LoVo (cell line): ENCODE measurements at regions not wholly inside any gene's neighbourhood (a gene's known extent, or its start where the extent isn't known, plus 50 kb on each side); places are given as distances from the start of the nearest gene placed in this dataset.
A peak's percentile ranks its signal among the peaks of the same experiment; 100 is the strongest.
"Not testable (repeated sequence)": the region's sequence is repeated elsewhere in the genome, so short reads cannot be mapped to it uniquely, and the experiment has no call there.

Experiments
- DNase-seq: peaks from one replicate; pipeline ENCODE4 v3.0.0-alpha.2; 2016; ENCODE audit warnings: low spot score

DNA sequence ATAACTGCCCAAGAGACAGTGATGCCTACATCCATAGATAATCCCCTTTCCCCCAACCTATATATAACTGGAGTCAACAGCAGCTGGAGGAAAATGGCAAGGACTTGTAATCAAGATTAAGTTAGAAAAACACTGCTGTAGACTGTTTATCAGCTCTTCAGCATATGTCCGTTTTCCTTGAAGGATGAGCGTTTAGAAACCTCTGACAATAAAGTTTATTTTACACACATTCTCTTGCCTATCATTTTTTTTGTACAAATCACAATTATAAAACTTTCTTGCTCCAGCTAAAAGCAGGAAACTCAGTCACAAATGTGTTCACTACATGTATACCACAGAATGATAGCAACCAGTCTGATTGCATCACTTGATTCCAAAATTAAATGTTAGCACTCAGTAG, 50.8 kb downstream of the PPIAL4G start:
- DNase-seq = not testable (repeated sequence)

DNA sequence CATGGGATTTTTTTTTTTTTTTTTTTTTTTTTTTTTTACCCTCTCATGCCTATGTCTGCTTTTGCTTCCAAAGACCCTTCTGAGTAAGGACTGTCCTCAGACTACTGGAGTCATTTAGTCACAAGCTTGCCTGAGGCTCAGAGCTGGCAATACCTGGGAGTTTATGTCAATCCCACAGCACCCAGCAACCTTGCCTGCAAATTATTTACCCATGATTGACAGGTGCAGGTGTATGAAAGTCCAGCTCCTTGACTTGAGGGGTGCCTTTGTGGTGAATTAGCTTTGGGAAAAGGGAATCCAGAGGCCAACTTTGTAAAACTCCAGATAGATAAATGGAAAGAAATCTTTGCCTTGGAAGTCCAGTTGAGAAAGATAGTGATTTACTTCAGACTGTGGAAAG, 53.2 kb downstream of the PPIAL4G start:
- not testable (repeated sequence) for DNase-seq

DNA sequence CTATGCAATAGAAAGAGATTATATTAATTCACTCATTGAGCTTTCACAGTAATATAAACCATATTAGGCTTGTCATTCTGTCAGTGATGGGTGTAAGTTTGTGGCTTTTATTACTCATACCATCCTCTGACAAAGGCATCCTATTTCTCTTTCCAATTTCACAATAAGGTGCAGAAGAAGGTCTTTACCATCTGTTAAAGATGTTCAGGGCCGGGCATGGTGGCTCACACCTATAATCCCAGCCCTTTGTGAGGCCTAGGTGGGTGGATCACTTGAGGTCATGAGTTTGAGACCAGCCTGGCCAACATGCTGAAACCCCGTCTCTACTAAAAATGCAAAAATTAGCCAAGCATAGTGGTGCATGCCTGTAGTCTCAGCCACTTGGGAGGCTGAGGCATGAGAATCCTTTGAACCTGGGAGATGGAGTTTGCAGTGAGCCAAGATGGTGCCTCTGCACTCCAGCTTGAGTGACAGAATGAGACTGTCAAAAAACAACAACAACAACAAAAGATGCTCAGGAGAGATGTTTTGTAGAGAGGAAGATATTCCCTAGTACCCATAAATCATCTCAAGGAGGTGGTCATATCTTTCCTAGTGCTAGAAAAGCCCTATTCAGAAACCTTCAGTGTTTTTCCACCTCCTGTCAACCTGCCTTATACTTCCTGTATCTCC, 56.0 kb downstream of the PPIAL4G start:
- DNase-seq = not testable (repeated sequence)

DNA sequence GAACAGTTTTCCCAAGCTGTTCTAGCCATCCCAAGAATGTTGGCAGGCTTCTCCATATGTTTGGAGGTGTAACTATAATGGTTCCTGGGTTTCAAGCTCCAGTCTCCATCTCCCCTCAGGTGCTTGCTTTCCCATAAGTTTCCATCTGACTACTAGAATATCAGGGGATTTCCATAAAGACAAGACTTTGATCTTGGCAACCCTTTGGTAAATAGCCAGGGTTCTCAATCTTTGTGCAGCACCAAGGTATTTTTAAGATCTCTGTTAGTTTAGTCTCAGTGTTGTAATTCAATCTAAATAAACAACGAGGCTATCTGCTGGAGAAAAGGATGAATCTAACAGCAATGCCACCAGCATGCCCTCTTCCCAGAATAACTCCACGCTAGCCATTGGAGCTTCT, 56.7 kb downstream of the PPIAL4G start:
- DNase-seq = not testable (repeated sequence)

DNA sequence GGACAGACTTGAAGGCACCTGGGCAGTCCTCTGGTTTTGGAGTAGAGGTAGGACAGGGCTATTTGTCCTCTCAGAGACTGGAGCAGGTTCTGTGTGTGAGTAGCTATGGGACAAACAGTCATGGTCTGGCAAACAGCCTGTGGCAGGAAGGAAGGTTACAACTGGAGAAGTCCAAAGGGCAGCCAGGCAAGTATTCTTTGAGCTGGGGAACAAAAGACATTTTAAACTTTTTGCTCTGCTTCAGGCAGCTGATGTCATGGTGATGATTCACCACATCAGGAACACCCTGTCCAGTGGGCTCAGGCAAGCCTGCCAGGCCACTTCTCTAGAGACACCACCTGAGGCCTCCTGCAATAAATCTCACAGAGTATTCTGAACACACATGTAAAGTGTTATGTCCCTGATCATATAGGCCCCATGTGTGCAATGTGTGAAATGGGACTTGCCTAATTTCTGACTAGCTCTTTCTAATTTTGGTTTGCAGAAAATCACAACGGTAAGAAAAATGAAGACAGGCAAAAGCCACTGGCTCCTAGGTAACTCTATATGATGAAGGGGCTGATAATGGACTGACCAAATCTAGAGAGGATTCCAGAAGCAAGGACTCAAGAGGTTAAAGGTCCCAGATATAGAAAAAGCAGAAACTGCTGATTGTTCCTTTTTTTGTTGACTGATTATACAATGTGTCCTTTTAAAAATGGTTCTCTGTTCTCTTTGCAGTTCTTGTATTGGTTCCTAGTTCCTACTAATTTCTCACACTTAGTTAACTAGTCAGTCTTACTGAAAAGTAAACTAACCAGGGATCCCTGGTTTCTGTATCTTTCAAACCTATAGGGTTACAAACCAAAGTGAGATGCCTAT, 58.7 kb downstream of the PPIAL4G start:
- DNase-seq = peak; percentile 76

DNA sequence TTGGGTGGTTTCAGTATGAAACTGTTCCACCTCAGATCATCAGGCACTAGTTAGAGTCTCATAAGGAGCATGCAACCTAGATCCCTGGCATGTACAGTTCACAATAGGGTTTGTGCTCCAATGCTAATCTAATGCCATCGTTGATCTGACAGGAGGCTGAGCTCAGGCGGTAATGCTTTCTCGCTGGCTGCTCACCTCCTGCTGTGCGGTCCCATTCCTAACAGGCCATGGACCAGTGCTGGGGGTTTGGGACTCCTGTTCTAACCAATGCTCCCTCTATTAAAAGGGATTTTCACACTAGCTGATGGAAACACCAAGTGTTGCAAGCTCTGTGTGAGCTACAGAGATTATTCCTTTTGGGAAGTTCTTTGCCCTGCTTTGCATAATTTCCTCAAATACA, 60.2 kb downstream of the PPIAL4G start:
- DNase-seq = not testable (repeated sequence)

DNA sequence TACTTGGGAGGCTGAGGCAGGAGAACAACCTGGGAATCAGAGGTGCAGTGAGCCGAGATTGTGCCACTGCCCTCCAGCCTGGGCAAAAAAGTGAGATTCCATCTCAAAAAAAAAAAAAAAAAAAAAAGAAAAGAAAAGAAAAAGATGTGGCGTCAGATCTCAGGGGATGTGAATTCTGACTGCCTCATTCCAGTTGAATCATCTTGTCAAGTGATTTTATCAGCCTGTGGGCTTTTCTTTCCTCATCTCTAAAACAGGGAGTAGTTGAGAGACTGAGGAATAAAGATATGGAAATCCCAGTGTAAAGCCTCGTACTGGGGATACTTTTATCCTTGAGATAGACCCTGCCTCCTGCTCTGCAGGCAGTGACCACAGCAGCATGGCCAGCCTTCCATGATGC, 65.9 kb downstream of the PPIAL4G start:
- DNase-seq = not testable (repeated sequence)

DNA sequence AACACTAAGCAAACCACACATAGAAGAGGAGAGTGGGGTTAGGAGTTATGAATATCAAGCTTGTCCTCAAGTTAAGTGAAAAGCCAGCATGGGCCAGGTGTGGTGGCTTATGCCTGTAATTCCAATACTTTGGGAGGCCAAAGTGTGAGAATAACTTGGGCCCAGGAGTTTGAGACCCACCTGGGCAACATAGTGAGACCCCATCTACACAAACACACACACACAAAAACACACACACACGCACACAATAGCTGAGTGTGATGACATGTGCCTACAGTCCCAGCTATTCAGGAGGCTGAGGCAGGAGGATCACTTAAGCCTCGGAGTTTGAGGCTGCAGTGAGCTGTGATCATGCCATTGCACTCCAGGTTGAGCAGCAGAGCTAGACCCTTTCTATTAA, 69.7 kb downstream of the PPIAL4G start:
- not testable (repeated sequence) for DNase-seq

DNA sequence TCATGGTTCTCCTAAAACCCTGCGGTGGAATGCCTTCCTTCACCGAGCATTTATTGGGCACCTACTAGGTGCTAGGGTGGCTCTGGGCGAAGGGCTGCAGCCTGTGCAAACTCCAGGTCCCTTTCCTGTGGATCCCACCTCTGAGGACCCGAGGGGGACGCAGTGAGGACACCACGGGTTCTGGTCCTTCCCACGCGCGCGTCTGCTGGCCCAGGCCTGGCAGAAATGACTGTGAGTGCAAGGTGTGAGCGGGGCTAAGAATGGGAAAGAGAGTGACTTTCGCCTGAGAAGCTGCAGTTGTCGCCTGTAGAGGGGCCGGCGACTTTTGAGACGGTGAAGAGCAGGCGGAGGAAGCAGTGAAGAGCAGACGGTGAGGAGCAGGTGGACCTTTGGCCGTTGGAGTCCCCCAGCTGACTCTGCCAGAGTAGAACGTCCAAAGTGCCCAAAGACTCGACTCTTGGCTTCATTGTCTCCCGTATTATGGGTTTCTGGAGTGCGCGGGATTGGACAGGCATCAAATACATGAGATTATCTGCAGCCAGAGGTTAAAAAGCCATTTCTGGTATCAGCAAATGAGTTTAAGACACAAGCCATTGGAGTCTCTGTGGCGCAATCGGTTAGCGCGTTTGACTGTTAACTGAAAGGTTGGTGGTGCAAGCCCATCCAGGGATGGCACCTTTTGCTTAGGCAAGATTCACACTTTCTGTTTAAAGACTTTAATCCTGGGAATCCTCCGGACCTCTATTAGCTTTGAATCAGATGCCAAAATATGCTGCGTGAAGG, 78.1 kb downstream of the PPIAL4G start:
- DNase-seq = not testable (repeated sequence)

DNA sequence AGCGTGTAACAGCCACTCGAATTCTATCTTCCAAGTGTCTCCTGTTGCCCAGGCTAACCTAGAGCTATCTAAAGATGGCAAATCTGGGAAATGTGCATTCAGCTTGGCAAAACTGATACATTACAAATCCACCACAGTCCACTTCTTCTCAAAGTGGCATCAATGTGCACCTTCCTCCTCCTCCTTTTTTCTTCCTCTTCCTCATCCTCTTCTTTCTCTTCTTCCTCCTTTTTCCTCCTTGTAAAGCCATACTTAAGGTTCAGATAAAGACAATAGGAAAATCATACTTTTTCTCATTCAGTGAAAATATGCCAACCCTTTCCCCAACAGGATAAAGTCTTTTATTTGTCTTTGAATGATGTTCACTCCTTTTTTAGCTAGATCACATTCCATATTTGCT, 79.2 kb downstream of the PPIAL4G start:
- not testable (repeated sequence) for DNase-seq

DNA sequence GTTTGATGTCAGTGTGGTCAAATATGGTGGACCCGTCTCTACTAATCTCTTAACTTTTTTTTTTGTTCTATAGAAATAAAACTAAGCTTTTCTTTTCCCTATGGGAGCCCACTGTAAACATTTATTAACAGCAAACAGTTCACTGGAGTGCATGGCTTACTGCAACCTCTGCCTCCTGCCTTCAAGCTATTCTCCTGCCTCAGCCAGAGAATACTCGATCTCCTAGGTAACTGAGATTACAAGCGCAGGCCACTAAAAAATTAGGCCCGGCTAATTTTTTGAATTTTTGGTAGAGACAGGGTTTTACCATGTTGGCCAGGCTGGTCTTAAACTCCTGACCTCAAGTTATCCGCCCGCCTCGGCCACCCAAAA, 80.0 kb downstream of the PPIAL4G start:
- not testable (repeated sequence) for DNase-seq

DNA sequence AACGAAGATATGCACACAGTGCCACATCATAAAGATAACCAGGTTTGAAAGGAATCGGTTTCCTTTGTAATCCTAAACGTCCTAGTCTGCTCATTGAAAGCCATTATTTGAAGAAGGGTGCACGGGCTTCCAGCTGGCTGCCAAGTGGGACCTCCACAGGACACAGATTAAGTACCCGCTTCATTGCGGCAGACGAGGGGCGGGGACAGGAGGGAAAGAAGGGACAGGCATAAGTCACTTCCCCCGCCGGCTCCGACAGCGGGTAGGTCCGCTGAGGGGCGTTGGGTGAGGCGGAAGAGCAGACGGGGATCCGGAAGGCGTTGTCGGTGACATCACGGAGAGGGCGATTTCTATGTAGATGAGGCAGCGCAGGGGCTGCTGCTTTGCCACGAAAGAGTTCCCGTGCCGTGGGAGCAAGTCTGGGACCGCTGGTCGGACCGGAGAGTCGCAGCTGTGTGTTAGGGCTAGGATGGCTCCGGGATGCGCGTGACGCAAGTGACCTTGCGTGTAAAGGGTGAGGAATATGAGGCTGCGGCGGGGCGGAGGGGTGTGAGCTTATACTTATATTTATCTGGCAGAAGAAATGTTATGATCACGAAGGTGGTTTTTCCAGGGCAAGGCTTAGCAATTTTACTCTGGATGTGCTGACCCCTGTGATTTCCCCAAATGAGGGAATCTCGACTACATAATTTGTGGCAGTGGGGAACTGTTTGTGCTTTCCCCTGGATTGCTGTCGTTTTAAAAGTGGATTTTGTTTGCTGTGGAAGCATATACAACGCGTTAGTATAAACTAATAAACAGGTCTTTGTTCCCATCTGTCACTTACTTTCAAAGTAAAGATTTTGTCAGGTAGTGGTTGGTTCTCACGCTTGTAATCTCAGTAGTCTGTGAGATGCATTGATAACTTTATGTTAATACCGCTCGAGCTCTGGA, 80.7 kb downstream of the PPIAL4G start:
- peak; percentile 74 for DNase-seq

DNA sequence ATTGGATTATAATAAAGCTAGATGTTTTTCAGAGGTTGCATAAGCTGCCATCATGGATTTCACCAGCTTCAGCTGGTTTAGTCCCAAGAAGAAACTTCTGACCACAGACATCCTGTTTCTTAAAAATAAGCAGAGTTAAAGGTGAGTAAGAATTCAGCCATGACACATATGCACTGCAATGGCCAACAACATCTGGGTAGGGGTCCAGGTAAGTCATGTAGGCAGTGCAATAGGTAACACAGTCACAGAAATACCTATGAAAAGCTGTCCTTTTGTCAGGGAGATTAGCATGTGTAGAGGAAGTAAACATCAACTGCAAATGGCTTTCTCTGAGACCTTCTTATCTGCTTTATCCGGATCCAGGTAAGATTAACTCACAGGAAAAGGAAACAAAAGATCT, 85.6 kb downstream of the PPIAL4G start:
- DNase-seq = not testable (repeated sequence)

DNA sequence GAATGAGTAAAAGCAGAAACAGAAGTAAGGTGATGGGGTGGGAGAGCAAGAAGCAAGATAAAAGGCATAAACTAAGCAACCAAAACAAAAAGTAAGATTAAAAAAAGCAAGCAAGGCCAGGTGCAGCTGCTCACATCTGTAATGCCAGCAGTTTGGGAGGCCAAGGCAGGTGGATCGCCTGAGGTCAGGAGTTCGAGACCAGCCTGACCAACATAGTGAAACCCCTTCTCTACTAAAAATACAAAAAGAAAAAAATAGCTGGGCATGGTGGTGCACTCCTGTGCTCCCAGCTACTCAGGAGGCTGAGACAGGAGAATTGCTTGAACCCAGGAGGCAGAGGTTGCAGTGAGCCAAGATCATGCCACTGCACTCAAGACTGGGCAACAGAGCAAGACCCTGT, 90.6 kb downstream of the PPIAL4G start:
- DNase-seq = not testable (repeated sequence)

DNA sequence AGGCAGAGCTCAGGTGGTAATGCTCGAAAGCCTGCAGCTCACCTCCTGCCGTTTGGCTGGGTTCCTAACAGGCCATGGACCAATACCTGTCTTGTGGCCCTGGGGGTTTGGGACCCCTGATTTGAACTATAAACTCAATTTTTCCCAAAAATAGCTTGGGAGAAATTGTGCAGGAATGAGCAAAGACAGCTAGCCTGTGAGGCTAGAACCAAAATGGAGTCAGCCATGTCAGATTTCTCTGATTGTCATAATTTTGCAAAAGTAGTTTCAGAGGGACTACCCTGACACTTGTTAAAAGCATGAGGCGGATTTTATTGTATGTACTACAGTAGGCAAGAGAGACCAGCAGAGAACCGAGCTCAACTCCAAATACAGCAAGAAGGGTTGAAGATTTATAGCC, 91.8 kb downstream of the PPIAL4G start:
- DNase-seq = not testable (repeated sequence)

DNA sequence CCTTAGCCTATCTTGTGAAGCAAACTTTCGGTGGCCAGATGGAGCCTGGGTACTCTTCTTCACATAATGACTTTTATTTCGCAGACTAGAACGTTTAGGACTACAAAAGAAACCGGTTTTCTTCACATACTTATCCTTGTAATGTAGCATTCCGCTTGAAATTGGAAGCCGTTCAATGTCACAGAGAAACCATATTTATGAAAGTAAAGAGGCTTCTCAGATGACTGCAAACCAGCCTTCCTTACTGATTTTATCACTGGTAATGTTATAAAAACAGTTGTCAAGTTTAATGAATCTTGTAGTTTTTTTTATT, 94.1 kb downstream of the PPIAL4G start:
- no peak for DNase-seq

DNA sequence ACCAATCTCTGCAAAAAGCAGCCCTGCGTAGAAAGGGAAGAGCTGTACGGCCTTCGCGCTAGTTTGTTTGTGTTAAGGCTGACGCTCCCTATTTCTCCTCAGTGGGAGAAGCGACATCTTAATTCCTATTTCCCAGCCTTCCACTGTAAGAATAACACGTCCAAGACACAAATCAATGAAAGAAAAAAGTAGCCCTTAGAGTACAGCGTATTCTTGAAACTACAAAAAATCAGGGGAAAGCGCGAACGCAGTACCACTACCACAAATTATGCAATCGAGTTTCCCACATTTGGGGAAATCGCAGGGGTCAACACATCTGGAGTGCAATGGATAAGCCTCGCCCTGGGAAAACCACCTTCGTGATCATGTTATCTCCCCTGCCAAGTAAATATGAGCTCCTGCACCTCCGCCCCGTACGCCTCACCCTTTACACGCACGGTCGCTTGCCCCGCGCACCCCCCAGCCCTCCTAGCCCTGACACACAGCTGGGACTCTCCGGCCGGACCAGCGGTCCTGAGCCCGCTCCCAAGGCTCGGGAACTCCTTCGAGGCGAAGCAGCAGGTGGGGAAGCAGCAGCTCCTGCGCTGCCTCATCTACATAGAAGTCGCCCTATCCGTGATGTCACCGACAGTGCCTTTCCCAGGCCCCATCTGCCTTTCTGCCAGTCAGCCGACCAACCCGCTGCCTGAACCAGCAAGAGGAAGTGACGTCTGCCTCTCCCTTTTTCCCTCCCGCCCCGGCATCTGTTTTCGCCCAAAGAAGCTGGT, 94.7 kb downstream of the PPIAL4G start:
- peak; percentile 86 for DNase-seq

DNA sequence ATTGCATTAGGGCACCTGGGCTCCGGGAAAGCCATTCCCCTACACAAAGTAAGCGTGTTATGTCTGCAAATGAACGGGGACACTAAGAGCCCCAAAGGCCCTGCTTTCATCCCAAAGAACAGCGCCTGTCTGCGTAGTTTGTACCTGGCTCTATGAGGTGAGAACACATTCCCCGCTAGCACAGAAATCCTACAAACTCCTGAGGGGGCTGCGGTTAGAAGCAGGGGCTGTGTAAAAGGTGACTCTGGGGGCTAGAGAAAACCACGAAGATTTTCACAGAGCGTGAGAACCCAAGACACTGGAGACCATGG, 95.2 kb downstream of the PPIAL4G start:
- not testable (repeated sequence) for DNase-seq

DNA sequence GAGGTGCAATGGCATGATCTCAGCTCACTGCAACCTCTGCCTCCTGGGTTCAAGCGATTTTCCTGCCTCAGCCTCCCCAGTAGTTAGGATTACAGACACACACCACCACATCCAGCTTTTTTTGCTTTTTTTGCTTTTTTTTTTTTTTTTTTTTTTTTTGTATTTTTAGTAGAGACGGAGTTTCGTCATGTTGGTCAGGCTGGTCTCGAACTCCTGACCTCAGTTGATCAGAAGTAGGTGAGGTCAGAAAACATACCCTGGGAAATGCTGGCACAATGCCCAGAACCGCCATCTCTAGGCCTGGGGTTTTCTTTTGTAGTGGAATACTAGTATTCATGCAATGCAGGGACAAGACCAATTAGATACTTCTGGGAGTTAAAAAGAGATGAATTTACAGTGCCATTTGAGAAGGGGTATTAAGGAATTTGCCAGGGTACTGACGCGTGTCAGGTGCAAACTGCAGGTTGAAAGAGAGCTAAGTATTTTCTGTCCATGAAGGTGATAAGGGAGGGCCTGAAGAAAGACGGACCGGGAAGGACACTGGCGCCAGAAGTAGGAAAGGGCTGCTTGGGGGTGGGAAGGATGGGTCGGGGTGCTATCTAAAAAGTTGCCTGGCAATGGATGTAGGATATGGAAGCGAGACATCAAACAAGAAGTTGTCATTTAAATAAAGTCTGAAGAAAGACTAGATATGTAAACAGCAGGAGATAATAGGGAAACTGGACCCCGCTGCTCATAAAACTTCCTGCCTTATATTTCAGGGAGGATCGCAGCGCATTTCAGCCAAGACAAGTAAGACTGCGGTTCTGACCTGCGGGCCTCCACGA, 95.8 kb downstream of the PPIAL4G start:
- DNase-seq = not testable (repeated sequence)

DNA sequence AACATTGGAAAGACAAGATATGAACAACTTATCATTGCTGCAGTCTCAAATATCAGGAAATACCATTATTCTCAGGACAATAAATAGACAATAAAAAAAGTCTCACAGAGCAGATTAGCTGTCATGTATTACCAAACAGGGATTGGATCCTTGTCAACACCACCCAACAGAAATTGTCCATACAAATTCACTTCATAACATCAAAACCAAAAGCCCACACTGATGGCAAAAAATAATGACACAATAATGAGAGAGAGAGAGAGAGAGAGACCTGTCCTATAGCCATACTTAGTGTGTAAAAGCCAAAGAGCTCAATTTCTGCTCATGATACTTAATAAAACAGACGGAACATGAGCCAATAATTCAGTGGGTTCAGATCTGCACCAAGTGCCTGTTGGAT, 96.5 kb downstream of the PPIAL4G start:
- no peak for DNase-seq
